Fibroblast of skin of scalp (primary cell): ENCODE measurements at regions not wholly inside any gene's neighbourhood (a gene's known extent, or its start where the extent isn't known, plus 50 kb on each side); places are given as distances from the start of the nearest gene placed in this dataset.

Experiments
- DNase-seq: peaks from one replicate; pipeline ENCODE4 v3.0.0-alpha.2; 2013

- DNase-seq: no peak
Measured at GRCh38 chr20:52295556-52295955, 104.0 kb upstream of the ZFP64 start.

GRCh38 chr20:52294106-52294628 lies 102.6 kb upstream of the ZFP64 start:
- no peak for DNase-seq

- no peak for DNase-seq
Measured at GRCh38 chr20:52291109-52291508, 99.5 kb upstream of the ZFP64 start.

GRCh38 chr20:52290569-52290968 lies 99.0 kb upstream of the ZFP64 start:
- DNase-seq: peak; percentile 45

GRCh38 chr20:52289956-52290565 lies 98.5 kb upstream of the ZFP64 start:
- DNase-seq: no peak

DNA sequence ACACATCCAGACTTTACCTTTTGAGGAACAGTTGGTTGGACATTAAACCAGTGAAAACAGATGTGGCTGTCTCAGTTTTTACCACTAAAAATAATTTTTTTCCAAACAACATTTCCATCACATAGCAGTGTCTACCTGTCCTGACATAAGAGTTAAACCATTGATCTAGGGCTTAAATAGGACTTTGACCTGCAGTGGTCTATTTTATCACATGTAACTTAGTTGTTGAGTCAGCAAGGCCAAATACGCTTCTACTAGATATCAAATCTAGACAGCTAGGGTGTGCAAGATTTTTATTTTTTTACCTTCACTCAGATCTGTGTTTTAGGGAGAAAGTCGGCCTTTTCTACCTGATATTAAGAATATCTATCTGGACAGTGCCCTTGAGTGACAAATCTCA lies 88.8 kb upstream of the ZFP64 start:
- DNase-seq: no peak

DNA sequence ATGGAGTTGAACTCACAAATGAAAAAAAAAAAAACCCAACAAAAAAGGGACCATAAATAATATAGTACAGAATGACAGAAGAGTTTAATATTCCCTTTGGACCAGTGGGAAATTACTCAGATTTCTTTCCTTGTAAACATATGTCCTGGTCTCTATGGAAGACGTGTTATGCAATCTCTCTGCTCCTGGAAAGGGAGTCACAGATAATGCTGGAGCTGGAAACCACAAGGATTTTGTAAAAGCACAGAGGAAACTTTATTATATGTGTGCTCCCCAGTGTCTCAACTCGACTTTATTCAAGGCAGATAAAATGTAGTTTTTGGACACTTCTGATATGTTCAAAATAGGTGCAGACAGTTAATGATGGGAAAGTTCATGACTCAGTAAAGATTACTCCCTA lies 88.1 kb upstream of the ZFP64 start:
- peak; percentile 38 for DNase-seq

GRCh38 chr20:52275181-52275691 lies 83.7 kb upstream of the ZFP64 start:
- DNase-seq: no peak

GRCh38 chr20:52270696-52271095 lies 79.1 kb upstream of the ZFP64 start:
- DNase-seq: no peak

- no peak for DNase-seq
Measured at GRCh38 chr20:52270001-52270606, 78.5 kb upstream of the ZFP64 start.

DNA sequence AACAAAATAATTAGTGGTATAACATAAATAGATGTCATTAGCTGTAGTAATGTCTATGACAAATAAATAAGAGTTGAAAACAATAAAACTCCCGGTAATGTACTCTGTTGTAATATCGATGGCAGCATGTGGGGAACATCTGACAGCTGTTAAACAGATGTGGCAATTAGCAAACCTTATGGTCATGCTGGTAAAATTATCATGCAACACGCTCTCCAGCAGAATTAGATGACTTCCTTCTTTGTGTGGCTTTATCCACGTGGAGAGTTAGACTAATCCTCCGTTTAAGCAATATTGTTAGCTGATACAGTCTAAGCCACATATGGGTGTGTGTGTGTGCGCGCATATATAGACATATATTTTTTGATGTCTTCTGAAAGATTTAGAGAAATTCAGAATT lies 77.7 kb upstream of the ZFP64 start:
- peak; percentile 19 for DNase-seq

GRCh38 chr20:52268184-52268749 lies 76.7 kb upstream of the ZFP64 start:
- peak; percentile 52 for DNase-seq

DNA sequence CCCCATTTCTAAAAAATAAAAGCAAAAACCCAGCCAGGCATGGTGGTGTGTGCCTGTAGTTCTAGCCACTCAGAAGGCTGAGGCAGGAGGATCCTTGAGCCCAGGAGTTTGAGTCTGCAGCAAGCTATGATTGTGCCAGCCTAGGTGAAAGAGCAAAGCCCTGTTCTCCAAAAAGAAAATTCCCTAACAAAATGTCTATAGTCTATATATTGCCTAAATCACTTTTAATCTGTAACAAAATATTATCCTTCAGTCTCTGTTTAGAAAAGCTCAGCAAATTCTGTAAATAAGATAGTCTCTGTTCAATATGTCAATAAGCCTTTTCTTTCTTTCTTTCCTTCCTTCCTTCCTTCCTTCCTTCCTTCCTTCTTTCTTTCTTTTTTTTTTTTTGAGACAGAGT lies 75.8 kb upstream of the ZFP64 start:
- no peak for DNase-seq

GRCh38 chr20:52263757-52264156 lies 72.2 kb upstream of the ZFP64 start:
- DNase-seq: no peak

GRCh38 chr20:52261792-52262191 lies 70.2 kb upstream of the ZFP64 start:
- no peak for DNase-seq

DNA sequence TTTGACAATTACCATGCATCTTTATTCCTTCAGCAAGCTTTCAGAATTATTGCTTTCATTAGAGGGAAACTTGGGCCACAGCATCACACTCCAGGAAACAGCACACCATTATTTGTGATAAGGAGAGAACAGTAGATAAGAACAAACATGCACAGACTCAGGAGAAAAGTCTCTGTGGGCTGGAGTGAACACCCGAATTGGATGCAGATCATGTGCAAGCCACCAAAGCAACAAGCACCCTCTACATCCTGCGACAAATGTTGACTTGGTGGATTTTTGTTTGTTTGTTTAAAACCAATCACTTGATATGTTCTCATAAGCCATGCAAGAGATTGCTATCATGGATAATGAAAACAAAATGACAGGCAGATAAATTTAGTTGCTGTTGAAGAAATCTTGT lies 67.7 kb upstream of the ZFP64 start:
- no peak for DNase-seq

DNA sequence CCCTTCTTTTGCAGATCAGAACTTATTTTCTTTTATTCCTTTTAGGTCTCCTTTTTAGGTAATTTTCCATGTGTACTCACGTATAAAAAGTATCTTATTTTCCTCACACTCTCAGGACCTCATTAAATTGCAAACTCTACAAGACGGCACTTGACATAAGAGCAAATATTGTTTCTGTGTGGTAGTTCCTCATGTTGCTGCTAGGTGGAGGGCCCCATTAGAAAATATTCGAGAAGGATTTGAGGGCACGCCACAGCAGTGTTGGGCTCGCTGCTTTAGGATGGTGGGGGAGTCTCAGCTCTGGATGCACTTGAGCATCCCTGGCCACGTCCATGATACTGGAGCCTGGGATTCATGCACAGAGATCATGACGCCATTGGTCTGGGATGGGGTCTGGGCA lies 64.9 kb upstream of the ZFP64 start:
- DNase-seq: no peak

DNA sequence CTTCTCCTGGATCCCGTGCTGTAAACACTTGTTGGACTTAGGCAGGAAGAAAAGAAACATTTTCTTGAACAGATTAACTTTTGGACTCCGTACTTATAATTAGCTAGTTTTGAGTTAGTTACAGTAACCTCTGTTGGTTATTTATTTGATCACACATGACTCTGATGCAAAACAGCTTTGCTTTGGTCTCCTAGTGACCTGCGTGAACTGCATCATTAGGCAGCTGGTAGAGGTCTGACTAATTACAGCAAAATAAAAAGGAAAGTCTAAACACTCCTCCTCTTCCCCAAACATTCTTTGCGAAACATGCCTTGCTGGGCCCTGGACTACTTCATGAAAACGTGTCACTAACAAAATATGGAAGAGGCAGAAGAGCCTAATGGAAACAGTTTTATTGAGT lies 61.1 kb upstream of the ZFP64 start:
- DNase-seq: no peak

DNA sequence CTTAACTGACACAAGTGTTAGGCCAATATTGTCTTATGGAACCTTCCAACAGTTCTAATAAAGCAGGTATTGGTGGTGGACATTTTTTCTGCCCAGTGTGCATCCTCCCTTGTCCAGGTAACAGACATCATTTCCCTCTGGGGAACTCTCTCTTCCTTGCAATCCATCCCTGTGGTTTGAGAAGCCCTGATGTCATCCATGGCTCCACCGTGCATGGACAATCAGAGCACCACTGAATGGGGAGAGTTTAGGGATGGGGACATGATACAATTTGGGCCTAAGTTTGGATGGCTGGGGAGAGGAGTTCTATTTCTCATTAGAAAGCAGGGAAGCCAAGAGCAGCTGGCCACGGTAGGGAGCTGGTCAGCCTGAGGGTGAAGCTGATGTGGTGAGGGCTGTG lies 60.2 kb upstream of the ZFP64 start:
- DNase-seq: no peak

DNA sequence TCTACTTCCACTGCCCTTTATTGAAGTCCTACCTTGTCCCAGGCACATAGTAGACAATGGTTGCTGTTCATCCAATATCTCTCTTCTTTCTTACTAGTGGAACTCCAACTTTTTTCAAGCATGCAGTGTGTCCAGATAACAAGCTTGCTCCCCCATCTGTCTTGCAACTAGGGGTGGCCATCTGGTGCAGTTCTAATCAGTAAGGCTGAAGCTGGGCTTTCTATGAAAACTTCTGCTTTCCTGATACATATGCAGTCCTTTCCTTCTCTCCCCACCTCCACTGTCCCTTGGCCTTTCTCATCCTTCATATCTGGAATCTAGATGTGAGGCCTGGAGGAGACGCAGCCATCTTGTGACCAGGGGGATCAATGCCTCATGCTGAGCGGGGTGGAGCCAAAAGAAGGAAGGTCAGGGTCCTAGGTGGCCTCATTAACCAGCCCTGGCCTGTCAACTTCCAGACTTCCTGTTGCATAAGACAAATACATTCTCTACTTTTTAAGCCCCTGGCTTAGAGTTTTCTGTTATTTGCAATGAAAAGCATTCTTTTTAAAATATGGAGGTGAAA lies 59.6 kb upstream of the ZFP64 start:
- DNase-seq: no peak

- no peak for DNase-seq
Measured at GRCh38 chr20:52247548-52247947, 56.0 kb upstream of the ZFP64 start.

DNA sequence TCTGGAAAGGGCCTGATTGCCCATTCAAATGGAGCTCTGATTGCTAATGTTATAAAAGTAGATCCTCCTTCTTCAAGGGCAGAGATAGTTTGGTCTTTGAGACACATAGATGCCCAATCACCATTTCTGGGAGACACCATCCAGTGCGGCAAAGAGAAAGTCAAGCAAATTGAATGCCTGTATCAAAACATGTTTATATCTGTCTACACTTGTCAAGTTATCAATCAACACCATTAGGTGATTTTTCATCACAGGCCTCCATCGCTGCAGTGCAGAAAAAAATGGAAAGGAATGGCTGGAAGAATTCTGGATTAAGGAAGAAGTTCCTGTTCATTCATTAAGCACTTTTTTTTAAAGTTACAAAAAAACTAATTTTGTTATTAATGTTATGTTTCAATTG lies 54.8 kb upstream of the ZFP64 start:
- no peak for DNase-seq

DNA sequence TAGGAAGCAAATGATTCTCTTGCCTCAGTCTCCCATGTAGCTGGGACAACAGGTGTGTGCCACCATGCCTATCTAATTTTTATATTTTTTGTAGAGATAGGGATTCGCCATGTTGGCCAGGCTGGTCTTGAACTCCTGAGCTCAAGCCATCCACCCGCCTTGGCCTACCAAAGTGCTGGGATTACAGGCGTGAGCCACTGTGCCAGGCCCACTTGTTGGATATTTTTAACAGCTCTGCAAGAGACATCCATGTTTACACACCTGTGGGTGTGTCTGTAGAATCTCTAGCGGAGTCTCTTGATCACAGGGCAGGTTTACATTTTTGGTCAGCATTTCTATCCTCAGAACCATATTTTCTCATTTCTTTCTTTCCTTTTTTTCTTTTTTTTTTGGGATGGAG lies 53.1 kb upstream of the ZFP64 start:
- DNase-seq: no peak
